Neural cell (in vitro differentiated cells): ENCODE measurements at regions not wholly inside any gene's neighbourhood (a gene's known extent, or its start where the extent isn't known, plus 50 kb on each side); places are given as distances from the start of the nearest gene placed in this dataset.

Source experiments
- H2AFZ ChIP-seq: fragments of 200-600, 300-800 bp; sonication (generic), shearing (Covaris generic); 2 replicates; pipeline ENCODE4 v1.6.0; 2014; ENCODE audit warnings: low read depth, mild to moderate bottlenecking, antibody characterized with exemption, low read length, moderate library complexity
- H3F3A ChIP-seq: fragments of 200-600 bp; shearing (Covaris generic); 2 replicates; pipeline ENCODE4 v1.6.1; 2016; ENCODE audit warnings: mild to moderate bottlenecking, moderate library complexity, mixed read lengths, antibody characterized with exemption, low read length; ENCODE audit not compliant: insufficient read depth, poor library complexity, severe bottlenecking
- H3K27ac ChIP-seq: fragments of 200-600, 300-800 bp; sonication (generic), shearing (Covaris generic); 2 replicates; pipeline ENCODE4 v1.5.1; 2014; ENCODE audit warnings: mild to moderate bottlenecking, low read length, moderate library complexity
- H3K27me3 ChIP-seq: fragments of 300-800, 200-600 bp; sonication (generic), shearing (Covaris generic); 2 replicates; pipeline ENCODE4 v1.6.0; 2014; ENCODE audit warnings: mild to moderate bottlenecking, low read depth, low read length, moderate library complexity; ENCODE audit not compliant: insufficient read depth
- H3K36me3 ChIP-seq: fragments of 300-800, 200-600 bp; sonication (generic), shearing (Covaris generic); 2 replicates; pipeline ENCODE4 v1.5.1; 2014; ENCODE audit warnings: mild to moderate bottlenecking, antibody characterized with exemption, low read length, moderate library complexity; ENCODE audit not compliant: insufficient read depth
- H3K4me2 ChIP-seq: fragments of 300-800, 200-600 bp; sonication (generic), shearing (Covaris generic); 2 replicates; pipeline ENCODE4 v1.6.0; 2014; ENCODE audit warnings: mild to moderate bottlenecking, low read length
- H3K4me3 ChIP-seq: fragments of 300-800, 200-600 bp; sonication (generic), shearing (Covaris generic); 2 replicates; pipeline ENCODE4 v1.5.1; 2014; ENCODE audit warnings: mild to moderate bottlenecking, low read length, moderate library complexity
- H3K79me2 ChIP-seq: fragments of 200-600 bp; shearing (Covaris generic); replicated peaks from 2 replicates; pipeline ENCODE4 v1.6.0; 2014; ENCODE audit warnings: mild to moderate bottlenecking, low read length, moderate library complexity; ENCODE audit not compliant: insufficient read depth
- H3K9ac ChIP-seq: fragments of 300-800, 200-600 bp; sonication (generic), shearing (Covaris generic); 2 replicates; pipeline ENCODE4 v1.6.1; 2016; ENCODE audit warnings: mild to moderate bottlenecking, low read length, mixed read lengths
- H3K9me2 ChIP-seq: fragments of 200-600 bp; shearing (Covaris generic); 2 replicates; pipeline ENCODE4 v1.6.1; 2016; ENCODE audit warnings: mild to moderate bottlenecking, low read length, mixed read lengths; ENCODE audit not compliant: insufficient read depth
- H3K9me3 ChIP-seq: fragments of 200-600, 300-800 bp; sonication (generic), shearing (Covaris generic); 2 replicates; pipeline ENCODE4 v1.6.1; 2016; ENCODE audit warnings: mild to moderate bottlenecking, mixed run types, low read length, moderate library complexity, mixed read lengths
- H4K20me1 ChIP-seq: fragments of 200-600 bp; shearing (Covaris generic); 2 replicates; pipeline ENCODE4 v1.6.1; 2016; ENCODE audit warnings: mild to moderate bottlenecking, mixed run types; ENCODE audit not compliant: insufficient read depth
- CTCF ChIP-seq: fragments of 450-650 bp; IDR thresholded peaks from 2 replicates; pipeline ENCODE4 v1.5.1; 2014; ENCODE audit warnings: antibody characterized with exemption, mild to moderate bottlenecking, moderate library complexity; ENCODE audit not compliant: poor library complexity, severe bottlenecking
- EP300 ChIP-seq: fragments of 450-650 bp; conservative IDR thresholded peaks from 2 replicates; pipeline ENCODE4 v1.6.1; 2014; ENCODE audit warnings: antibody characterized with exemption, mild to moderate bottlenecking, moderate library complexity; ENCODE audit not compliant: poor library complexity, severe bottlenecking
- EZH2 ChIP-seq: fragments of 200-600, 300-800 bp; shearing (Covaris generic), sonication (generic); IDR thresholded peaks from 2 replicates; pipeline ENCODE4 v1.6.1; 2014; ENCODE audit warnings: antibody characterized with exemption, low read length, borderline replicate concordance, mild to moderate bottlenecking; ENCODE audit not compliant: insufficient read depth, poor library complexity, severe bottlenecking
- MXI1 ChIP-seq: fragments of 450-650 bp; conservative IDR thresholded peaks from 2 replicates; pipeline ENCODE4 v1.6.1; 2014; ENCODE audit warnings: antibody characterized with exemption, mild to moderate bottlenecking; ENCODE audit not compliant: poor library complexity, severe bottlenecking
- POLR2AphosphoS5 ChIP-seq: IDR thresholded peaks from 2 replicates; pipeline ENCODE4 v1.6.1; 2012
- RAD21 ChIP-seq: fragments of 450-650 bp; conservative IDR thresholded peaks from 2 replicates; pipeline ENCODE4 v1.6.1; 2014; ENCODE audit warnings: antibody characterized with exemption, mild to moderate bottlenecking, moderate library complexity
- REST ChIP-seq: IDR thresholded peaks from 2 replicates; pipeline ENCODE4 v1.6.1; 2012; ENCODE audit warnings: borderline replicate concordance
- SMC3 ChIP-seq: fragments of 450-650 bp; conservative IDR thresholded peaks from 2 replicates; pipeline ENCODE4 v1.6.1; 2014; ENCODE audit warnings: antibody characterized with exemption, mild to moderate bottlenecking, moderate library complexity; ENCODE audit not compliant: poor library complexity
- TAF1 ChIP-seq: IDR thresholded peaks from 2 replicates; pipeline ENCODE4 v1.6.1; 2012; ENCODE audit warnings: low read depth

- H3K27ac ChIP-seq, result no peak overlapping the region
Measured at GRCh38 chr5:16291894-16292293, 112.3 kb upstream of the MARCHF11 start.

GRCh38 chr5:16291474-16291873 is 111.9 kb upstream of the MARCHF11 start:
- no peaks in the 10 kb centered on the region for H3K9me2 ChIP-seq
- H3K4me2 ChIP-seq, result no peak overlapping the region
- no peaks in the 10 kb centered on the region for H3F3A ChIP-seq
- H3K36me3 ChIP-seq, result no peaks in the 10 kb centered on the region
- no peaks in the 10 kb centered on the region for H4K20me1 ChIP-seq
- H3K9ac ChIP-seq, result no peak overlapping the region
- no peaks in the 10 kb centered on the region for H3K9me3 ChIP-seq
- no peak overlapping the region for H3K27ac ChIP-seq
- H2AFZ ChIP-seq, result no peak overlapping the region
- no peaks in the 10 kb centered on the region for H3K27me3 ChIP-seq
- no peaks in the 10 kb centered on the region for H3K79me2 ChIP-seq
- H3K4me3 ChIP-seq, result no peak overlapping the region
- TF ChIP-seq TAF1 (no peak), EZH2 (no peak), CTCF (no peak), RAD21 (no peak), POLR2AphosphoS5 (no peak), EP300 (no peak), MXI1 (no peak), SMC3 (no peak)

More at GRCh38 chr5:16291894-16292293, 112.3 kb upstream of the MARCHF11 start:
- H3K9me3 ChIP-seq, result no peaks in the 10 kb centered on the region
- no peaks in the 10 kb centered on the region for H3K36me3 ChIP-seq
- no peaks in the 10 kb centered on the region for H4K20me1 ChIP-seq
- H2AFZ ChIP-seq, result no peak overlapping the region
- no peaks in the 10 kb centered on the region for H3K79me2 ChIP-seq
- H3K9me2 ChIP-seq, result no peaks in the 10 kb centered on the region
- no peak for TF ChIP-seq CTCF
- no peak for TF ChIP-seq EZH2
- TF ChIP-seq MXI1, result no peak
- no peak for TF ChIP-seq POLR2AphosphoS5
- no peak for TF ChIP-seq REST
- no peak for TF ChIP-seq EP300
- no peak for TF ChIP-seq TAF1
- no peak for TF ChIP-seq SMC3
- TF ChIP-seq RAD21, result no peak
- H3K4me2 ChIP-seq, result no peak overlapping the region
- H3F3A ChIP-seq, result no peaks in the 10 kb centered on the region
- H3K4me3 ChIP-seq, result no peak overlapping the region
- no peaks in the 10 kb centered on the region for H3K27me3 ChIP-seq
- H3K9ac ChIP-seq, result no peak overlapping the region
